RWPE2 (cell line): ENCODE measurements at regions not wholly inside any gene's neighbourhood (a gene's known extent, or its start where the extent isn't known, plus 50 kb on each side); places are given as distances from the start of the nearest gene placed in this dataset.

Experiments used
- ATAC-seq: fragments of 200-7000 bp; cut with Tn5 transposase; 3 replicates; pipeline ENCODE4 v1.9.1; 2021; ENCODE audit warnings: low read depth
- DNase-seq: peaks from one replicate; pipeline ENCODE4 v3.0.0-alpha.2; 2020; ENCODE audit warnings: low spot score
- H3K27ac ChIP-seq: fragments of 450-650 bp; 2 replicates; pipeline ENCODE4 v1.5.1; 2017; ENCODE audit warnings: mild to moderate bottlenecking; ENCODE audit not compliant: poor library complexity, severe bottlenecking
- H3K27me3 ChIP-seq: fragments of 250-450 bp; sonication (Bioruptor Pico); 2 replicates; pipeline ENCODE4 v1.5.1; 2021; ENCODE audit warnings: mild to moderate bottlenecking, moderate library complexity; ENCODE audit not compliant: insufficient read depth, poor library complexity, severe bottlenecking
- H3K36me3 ChIP-seq: fragments of 250-450 bp; sonication (Bioruptor Pico); 2 replicates; pipeline ENCODE4 v1.5.1; 2020; ENCODE audit warnings: low read depth, mild to moderate bottlenecking, moderate library complexity
- H3K4me1 ChIP-seq: fragments of 250-450 bp; sonication (Bioruptor Pico); 2 replicates; pipeline ENCODE4 v1.5.1; 2021; ENCODE audit warnings: mild to moderate bottlenecking, moderate library complexity; ENCODE audit not compliant: insufficient read depth, poor library complexity, severe bottlenecking
- H3K4me3 ChIP-seq: fragments of 250-450 bp; sonication (Bioruptor Pico); 2 replicates; pipeline ENCODE4 v1.5.1; 2021; ENCODE audit warnings: mild to moderate bottlenecking, moderate library complexity; ENCODE audit not compliant: severe bottlenecking
- H3K9me3 ChIP-seq: fragments of 250-450 bp; sonication (Bioruptor Pico); 2 replicates; pipeline ENCODE4 v1.5.1; 2021; ENCODE audit warnings: mild to moderate bottlenecking, moderate library complexity; ENCODE audit not compliant: severe bottlenecking
- CTCF ChIP-seq: fragments of 450-650 bp; IDR thresholded peaks from one replicate; pipeline ENCODE4 v1.5.1; 2017; ENCODE audit warnings: mild to moderate bottlenecking, moderate library complexity; ENCODE audit not compliant: poor library complexity, severe bottlenecking

- Histone ChIP-seq H3K27ac (no peak overlapping the region), H3K4me1 (peaks cover 6% of the 10 kb centered on the region), H3K27me3 (no peaks in the 10 kb centered on the region), H3K4me3 (no peak overlapping the region), H3K9me3 (no peaks in the 10 kb centered on the region), H3K36me3 (no peaks in the 10 kb centered on the region)
- TF ChIP-seq CTCF = no peak
- DNase-seq (no peak), ATAC-seq (peak; percentile 29; the same call in 2 of the 3 replicates)
Observed at GRCh38 chr10:31698181-31698830, 230.3 kb downstream of the ARHGAP12 start.

DNA sequence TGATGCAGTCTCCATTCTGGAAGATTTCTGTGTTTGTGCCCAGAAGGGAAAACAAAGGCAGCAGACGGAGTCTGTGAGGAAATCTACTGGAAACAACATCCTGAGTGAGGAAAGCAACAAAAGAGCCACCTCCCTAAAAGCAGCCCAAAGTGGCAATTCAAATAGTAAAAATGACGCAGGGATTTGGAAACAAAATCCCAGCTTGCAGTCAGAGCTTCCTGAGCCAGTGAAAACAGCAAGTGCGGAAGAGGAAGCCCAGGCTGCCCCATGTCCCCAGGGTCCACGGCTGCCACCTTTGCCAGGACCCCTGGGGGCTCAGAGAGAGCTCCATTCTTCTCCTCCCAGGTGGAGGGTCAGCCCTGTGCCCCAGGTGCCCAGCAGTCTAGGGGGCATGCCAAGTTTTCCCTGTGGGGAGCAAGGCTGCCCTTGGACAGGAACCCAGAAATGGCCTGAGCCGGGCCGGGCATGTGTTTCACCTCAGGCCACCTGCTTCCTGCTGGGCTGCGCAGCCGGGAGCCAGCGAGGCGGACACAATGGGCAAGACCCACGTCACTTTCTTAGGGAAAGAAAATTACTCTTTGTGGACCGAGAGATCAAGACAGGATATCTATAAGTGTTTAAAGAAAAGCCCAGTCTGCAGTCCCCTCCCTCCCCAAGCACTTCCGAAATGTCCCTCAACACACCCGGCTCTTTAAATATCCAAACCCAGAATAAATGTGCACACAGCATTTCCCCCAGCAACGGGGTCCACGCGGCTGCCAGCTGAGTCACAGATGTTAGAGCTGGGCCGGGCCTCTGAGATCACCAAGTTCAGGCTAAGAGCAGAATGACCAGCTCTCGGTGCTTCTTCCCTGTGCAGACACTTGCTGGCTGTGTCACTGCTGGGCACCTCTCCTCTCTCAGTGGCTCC lies 231.1 kb downstream of the ARHGAP12 start:
- ATAC-seq = peak; percentile 54; the same call in 1 of the 3 replicates
- no peak overlapping the region for H3K27ac ChIP-seq
- no peaks in the 10 kb centered on the region for H3K27me3 ChIP-seq
- H3K4me3 ChIP-seq = no peak overlapping the region
- TF ChIP-seq CTCF = no peak
- DNase-seq = no peak
- H3K36me3 ChIP-seq = no peaks in the 10 kb centered on the region
- peaks cover 6% of the 10 kb centered on the region for H3K4me1 ChIP-seq
- H3K9me3 ChIP-seq = no peaks in the 10 kb centered on the region

DNA sequence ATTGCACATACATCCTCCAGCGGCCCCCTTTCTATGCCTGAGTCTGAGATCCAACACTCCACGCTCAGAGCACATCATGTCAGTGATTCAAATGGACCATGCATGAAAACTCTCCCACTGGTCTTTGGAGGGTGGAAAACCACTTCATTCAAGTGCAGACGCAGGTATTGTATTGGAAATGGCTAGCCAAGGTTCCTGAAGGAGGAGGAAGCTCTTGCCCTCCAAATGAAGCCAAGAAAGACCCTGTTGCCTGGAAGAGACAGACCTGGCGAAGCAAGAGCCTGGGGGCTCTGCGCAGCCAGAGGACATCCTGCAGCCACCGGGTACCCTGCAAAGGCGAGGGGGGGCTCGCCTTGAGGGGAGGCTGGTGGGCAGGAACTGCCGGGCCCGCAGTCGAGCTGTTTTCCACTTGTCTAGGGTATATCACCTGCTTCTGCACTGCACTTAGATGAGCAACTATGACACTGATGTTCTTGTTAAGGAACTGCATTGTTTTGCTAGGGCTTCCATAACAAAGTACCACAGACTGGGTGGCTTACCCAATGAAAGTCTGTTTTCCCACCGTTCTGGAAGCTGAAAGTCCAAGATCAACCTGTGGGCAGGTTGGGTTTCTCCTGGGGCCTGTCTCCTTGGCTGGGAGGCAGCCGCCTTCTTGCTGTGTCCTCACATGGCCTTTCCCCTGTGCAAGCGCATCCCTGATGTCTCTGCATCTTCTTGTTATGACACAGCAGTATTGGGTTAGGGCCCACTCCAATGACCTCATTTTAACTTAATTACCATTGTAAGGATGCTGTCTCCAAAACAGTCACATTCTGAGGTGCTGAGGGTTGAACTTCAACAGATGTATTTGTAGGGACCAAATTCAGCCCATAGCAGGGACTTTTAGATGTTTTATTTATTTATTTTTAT lies 233.4 kb downstream of the ARHGAP12 start:
- Histone ChIP-seq H3K27ac (no peak overlapping the region), H3K36me3 (no peaks in the 10 kb centered on the region), H3K4me3 (no peak overlapping the region), H3K9me3 (no peaks in the 10 kb centered on the region), H3K4me1 (peaks cover 6% of the 10 kb centered on the region), H3K27me3 (no peaks in the 10 kb centered on the region)
- TF ChIP-seq CTCF = no peak
- DNase-seq = no peak
- no peak for ATAC-seq

DNA sequence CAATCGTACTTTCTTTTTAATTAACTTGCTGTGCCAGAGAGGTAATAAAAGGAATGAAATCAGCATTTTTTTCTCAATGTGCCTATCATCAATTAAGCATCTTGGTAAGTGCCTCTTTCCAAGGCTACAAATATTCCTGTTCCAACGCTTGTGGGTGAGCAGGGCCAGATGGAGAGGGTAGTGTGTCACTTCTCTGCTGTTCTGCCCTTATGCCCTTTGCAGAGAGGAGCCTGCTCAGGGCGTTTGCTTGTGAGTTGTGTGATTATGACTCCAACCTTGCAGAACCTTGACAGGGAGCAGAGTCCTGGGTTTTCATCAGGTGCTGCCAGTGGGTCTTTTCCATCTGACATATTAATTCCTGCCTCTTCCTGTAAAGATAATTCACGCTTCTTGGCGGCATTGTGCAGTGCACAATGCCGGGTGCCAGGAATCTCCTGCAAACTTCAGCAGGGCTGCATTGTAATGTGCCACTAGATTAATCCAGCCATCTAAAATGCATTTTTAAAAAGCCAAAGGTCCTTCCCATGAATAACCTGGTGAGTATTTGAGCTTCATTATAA lies 234.4 kb downstream of the ARHGAP12 start:
- DNase-seq (no peak), ATAC-seq (no peak)
- no peaks in the 10 kb centered on the region for H3K27me3 ChIP-seq

More for the DNA sequence above, 234.4 kb downstream of the ARHGAP12 start:
- H3K36me3 ChIP-seq = no peaks in the 10 kb centered on the region
- H3K27ac ChIP-seq = no peak overlapping the region
- H3K4me1 ChIP-seq = peaks cover 6% of the 10 kb centered on the region
- no peak for TF ChIP-seq CTCF
- H3K4me3 ChIP-seq = no peak overlapping the region
- peaks cover 3% of the 10 kb centered on the region for H3K9me3 ChIP-seq
